Neural progenitor cell (in vitro differentiated cells): ENCODE measurements at regions not wholly inside any gene's neighbourhood (a gene's known extent, or its start where the extent isn't known, plus 50 kb on each side); places are given as distances from the start of the nearest gene placed in this dataset.

Experiments used
- CTCF ChIP-seq: fragments of 200-600 bp; sonication (generic); IDR thresholded peaks from 2 replicates; pipeline ENCODE4 v1.5.1; 2017; ENCODE audit warnings: antibody characterized with exemption, mild to moderate bottlenecking
- EZH2 ChIP-seq: fragments of 200-600 bp; sonication (generic); IDR thresholded peaks from 2 replicates; pipeline ENCODE4 v1.6.1; 2017; ENCODE audit warnings: antibody characterized with exemption, mild to moderate bottlenecking, moderate library complexity
- EZH2phosphoT487 ChIP-seq: fragments of 200-600 bp; sonication (generic); IDR thresholded peaks from 2 replicates; pipeline ENCODE4 v1.6.1; 2017; ENCODE audit warnings: antibody characterized with exemption

- no peak for TF ChIP-seq CTCF
- no peak for TF ChIP-seq EZH2phosphoT487
- no peak for TF ChIP-seq EZH2
Observed at GRCh38 chr9:85859765-85860164, 81.2 kb upstream of the NAA35 start.
